DMS153 treated with DMSO at 0.1 percent for 48 hours (cell line): ENCODE measurements at regions not wholly inside any gene's neighbourhood (a gene's known extent, or its start where the extent isn't known, plus 50 kb on each side); places are given as distances from the start of the nearest gene placed in this dataset.

Source experiments
- DNase-seq: peaks from one replicate; lab custom pipeline; 2025; ENCODE audit not compliant: unreplicated experiment; lab: John Stamatoyannopoulos, UW

GRCh38 chr20:53702617-53703016, 109.0 kb upstream of the ZNF217 start:
- no peak for DNase-seq

- no peak for DNase-seq
Measured at GRCh38 chr20:53699906-53700305, 106.3 kb upstream of the ZNF217 start.

DNA sequence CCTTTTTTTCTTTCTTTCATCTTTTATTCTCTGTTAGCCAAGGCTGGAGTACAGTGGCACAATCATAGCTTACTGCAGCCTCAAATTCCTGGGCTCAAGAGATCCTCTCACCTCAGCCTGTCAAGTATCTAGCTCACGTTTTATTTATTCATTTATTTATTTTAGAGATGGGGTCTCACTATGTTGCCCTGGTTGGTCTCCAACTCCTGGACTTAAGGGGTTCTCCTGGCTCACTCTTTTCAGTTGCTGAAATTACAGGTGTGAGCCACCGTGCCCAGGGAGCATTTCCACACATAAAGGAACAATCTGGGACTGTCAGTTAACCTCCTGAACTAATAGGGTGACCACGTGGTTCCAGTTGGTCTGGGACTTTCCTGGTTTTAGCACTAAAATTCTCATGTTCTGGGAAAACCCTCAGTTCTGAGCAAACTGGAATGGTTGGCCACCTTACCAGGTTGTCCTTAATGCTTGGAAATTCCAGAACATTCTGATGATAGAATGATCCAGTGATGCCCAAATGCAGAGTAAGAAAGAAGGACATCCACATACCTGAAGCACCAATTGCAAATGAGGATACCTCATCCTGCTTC, 105.5 kb upstream of the ZNF217 start:
- DNase-seq = no peak

DNA sequence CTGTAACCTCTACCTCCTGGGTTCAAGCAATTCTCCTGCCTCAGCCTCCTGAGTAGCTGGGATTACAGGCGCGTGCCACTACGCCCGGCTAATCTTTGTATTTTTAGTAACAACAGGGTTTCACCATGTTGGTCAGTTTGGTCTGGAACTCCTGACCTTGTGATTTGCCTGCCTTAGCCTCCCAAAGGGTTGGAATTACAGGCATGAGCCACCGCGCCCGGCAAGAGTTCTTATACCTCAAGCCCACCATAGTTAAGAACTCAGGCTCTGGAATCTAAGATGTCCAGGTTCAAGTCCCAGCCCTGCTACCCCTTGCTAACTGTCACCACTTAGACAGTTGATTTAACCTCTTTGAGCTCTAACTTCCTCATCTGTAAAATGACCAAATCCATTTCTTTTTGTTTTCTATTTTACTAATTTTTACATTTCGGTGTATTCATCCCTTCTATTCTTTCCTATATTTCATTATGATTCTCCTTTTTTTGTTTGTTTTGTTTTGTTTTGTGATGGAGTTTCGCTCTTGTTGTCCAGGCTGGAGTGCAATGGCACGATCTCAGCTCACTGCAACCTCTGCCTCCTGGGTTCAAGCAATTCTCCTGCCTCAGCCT, 104.8 kb upstream of the ZNF217 start:
- DNase-seq = no peak

- DNase-seq = no peak
Measured at GRCh38 chr20:53695797-53696527, 102.3 kb upstream of the ZNF217 start.

DNA sequence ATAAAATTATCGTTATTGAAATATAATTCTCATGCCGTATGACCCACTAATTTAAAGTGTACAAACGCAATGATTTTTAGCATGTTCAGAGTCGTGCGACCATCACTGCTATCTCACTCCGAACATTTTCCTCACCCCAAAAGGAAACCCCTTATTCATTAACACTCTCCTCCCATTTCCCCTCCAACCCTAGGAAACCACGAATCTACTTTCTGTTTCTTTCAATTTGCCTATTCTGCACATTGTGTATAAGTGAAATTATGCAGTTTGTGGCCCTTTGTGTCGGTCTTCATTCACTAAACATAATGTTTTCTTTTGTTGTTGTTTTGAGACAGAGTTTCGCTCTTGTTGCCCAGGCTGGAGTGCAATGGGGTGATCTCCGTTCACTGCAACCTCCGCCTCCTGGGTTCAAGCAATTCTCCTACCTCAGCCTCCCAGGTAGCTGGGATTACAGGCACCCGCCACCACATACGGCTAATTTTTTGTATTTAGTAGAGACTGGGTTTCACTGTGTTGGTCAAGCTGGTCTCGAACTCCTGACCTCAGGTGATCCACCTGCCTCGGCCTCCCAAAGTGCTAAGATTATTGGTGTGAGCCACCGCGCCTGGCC, 99.7 kb upstream of the ZNF217 start:
- DNase-seq = no peak

GRCh38 chr20:53692465-53693067, 98.9 kb upstream of the ZNF217 start:
- no peak for DNase-seq

GRCh38 chr20:53691811-53692192, 98.2 kb upstream of the ZNF217 start:
- no peak for DNase-seq

- no peak for DNase-seq
Measured at GRCh38 chr20:53691060-53691810, 97.6 kb upstream of the ZNF217 start.

DNA sequence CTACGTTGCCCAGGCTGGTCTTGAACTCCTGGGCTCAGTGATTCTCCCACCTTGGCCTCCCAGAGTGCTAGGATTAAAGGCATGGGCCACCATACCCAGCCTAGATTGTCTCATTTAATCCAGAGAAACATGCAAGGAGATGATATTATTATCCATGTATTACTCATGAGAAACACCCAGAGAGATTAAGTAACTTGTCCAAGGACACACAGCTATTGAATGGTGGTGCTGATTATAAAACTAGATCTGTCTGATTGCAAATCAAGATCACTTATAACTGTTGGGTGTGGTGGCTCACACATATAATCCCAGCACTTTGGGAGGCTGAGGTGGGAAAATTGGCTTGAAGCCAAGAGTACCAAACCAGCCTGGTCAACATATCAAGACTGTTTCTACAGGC, 94.4 kb upstream of the ZNF217 start:
- DNase-seq = no peak

DNA sequence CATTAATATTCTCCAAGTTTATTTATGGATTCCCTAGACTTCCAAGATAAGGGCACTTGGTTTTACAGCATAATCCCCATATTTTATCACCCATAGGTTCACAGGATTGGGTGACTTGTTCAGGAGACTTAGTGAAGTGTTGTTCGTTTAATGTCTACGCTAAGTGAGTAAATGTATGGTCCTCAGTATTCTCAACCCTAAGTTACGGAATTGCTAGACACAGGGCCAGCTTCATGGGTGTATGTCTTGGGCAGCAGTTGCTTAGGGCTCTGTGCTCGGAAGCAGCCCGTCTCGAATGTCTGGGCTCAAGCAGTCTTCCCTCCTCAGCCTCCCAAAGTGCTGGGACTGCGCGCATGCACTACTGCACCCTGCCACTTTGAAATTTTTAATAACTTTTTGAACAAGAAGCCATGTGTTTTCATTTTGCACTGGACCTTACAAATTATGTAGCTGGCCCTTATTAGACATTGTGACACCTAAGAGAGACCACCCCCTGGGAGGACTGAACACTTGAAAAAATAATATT, 91.5 kb upstream of the ZNF217 start:
- DNase-seq = no peak

DNA sequence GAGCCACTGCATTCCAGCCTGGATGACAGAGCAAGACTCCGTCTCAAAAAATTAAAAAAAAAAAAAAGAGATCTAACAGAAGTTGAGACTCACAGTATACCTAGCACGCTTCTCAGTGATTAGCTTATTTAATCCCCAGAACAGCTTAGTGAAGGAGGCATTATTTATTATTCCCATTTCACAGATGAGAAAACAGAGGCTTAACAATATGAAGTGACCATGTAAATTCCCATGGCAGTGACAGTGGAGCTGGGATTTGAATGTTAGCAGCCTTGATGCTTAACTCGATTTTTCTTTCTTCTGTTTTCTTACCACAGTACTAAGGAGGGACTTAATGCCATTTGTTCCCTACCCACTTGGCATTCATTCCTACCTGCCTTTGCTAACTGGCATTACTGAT, 89.9 kb upstream of the ZNF217 start:
- DNase-seq = no peak

DNA sequence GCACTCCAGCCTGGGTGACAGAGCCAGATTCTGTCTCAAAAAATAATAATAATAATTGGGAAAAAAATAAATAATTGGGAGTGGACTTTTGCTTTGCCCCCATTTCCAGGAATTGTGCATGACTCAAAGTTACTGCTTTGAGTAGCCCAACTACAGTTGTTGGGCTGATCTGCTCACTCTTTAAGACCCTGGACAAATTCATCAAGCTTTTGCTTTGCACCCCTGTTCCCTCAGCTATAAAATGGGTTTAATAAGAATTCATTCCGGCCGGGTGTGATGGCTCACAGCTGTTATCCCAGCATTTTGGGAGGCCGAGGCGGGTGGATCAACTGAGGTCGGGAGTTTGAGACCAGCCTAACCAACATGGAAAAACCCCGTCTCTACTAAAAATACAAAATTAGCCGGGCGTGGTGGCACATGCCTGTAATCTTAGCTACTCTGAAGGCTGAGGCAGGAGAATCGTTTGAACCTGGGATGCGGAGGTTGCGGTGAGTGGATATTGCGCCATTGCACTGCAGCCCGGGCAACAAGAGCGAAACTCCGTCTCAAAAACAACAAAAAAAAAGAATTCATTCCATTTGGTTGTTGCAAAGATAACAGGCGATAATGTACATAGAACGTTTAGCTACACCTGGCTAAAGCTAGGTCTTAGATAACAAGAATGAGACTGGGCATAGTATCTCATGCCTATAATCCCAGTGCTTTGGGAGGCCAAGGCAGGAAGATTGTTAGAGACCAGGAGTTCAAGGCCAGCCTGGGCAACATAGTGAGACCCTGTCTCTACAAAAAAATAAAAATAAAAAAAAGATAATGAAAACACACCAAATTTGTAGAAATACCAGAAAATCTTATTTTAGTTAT, 87.9 kb upstream of the ZNF217 start:
- DNase-seq = no peak

DNA sequence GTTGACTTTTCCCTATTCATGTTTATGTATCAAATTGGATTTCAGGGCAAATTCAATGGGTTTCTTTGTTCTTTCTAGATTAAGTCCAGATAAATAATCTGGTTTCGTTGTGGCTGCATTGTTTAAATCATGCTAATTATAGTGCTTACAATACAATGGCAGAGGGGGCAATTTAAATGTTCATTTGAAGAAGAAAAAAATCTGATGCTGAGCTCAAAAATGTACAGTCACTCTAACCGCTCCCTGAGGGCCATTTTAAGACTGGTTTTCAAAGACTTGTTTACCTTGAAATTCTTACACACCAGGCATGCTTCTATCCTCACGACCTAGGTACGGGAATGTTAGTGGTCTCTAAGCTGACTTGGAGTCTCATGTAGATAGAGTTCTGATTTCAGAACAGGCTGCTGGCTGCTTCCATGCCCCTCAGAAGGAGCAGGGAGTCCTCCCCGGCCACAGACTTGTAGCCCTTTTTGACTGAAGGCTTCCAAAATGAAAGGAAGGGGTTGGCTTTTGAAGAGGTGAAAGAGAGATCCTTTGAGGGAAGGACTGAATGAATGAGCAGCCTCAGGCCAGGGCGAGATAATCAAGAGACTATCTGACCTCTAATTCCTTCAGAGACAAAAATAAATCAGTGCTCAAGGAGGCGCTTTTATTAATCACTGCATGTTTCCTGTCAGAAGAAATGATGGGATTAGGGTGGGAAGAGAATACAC, 86.1 kb upstream of the ZNF217 start:
- no peak for DNase-seq

DNA sequence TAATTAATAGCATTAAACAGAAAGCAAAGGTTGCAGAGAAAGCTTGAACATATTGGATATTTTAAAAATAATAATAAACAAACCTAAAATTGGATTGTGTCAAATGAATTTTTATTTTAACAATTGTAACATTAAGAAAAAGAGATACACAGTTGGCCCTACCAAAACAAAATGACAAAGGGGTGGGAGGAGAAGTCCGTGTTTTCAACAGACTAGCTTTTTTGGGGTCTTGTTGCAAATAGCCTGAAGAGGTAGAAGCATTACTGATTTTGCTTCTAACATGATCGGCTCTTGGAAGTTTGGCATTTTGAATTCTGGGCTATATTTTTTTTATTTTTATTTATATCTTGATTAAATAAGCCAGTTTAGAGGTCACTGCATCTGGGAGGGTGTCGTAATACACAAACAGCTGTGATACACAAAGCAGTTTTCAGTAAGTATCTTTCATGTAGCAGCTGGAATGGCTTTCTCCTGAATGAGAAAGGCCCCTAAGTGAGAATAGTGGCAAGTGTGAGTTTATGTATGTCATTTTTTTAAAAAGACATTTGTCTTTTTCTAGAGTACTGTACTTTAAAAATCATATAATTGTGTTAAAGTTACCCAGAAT, 85.5 kb upstream of the ZNF217 start:
- no peak for DNase-seq

DNA sequence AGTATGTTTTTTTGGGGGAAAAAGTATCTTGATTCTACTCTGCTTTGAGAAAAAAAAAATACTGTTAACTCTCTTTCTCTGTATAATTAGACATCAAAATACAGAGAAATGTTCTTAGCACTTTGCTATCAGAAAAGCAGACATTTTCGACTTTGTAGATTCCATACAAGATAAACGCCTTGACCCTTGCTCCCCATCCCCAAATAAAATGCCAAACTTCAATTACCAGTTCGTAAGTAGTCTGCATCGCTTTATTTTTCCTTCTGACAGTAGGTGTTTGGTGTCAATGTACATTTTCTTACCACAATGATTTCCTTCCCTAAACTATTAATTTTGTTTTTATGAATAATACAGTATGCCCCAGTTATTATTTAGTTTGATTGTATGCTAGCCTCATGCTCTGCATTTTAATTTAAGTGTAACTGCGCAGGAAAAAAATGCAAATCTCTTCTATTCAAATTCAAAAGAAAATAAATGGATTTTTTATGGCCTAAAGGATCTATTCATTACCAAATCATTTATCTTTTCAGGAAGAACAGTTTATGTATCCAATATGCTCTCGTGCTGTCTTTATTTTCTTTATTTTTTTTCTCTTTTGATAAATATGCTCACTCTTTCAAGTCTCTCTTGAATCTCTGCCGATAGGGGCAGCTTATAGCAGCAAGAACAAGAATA, 84.8 kb upstream of the ZNF217 start:
- no peak for DNase-seq

DNA sequence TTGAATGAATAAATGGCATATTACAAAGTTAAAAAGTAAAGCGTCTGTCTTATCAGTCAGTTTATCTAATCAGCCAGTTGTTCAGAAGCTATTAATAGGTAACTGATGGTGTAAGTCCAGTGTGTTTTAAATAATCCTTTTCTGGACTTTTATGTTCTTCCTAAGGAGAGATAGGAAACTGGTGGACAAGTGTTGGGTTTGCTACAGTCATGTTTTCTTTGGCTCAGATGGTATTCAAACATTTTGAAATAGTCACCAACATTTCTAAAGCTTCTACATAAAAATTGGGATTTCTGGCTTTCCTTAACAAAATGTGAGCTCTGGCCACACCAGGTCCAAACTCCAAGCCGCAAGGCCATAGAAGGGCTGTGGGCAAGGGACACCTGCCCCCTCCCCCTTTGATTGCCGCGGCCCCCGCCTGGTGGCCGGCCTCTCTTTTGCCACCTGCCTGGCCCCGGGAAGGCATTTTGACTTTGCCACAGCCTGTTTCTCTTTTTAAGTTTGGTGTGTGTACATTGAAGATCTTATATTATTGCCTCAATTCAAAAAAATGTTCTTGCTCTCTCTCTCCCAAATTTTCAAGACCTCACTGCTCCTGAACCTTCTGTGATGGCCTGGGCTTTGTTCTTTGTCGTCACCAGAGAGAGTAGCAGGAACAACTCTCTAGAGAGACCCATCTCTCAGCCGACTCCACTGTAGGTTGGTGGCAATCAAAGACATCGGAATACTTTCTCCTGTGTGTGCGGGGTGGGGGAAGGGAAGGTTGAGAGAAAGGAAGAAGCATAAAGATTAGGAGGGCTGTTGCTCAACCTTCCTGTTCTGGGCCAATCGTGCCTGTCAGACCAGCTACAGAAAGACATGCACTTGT, 84.0 kb upstream of the ZNF217 start:
- DNase-seq = no peak
